ENCODE measurements at regions not wholly inside any gene's neighbourhood (a gene's known extent, or its start where the extent isn't known, plus 50 kb on each side); places are given as distances from the start of the nearest gene placed in this dataset.

GRCh38 chr16:86962259-86962658, 354.9 kb downstream of the C16orf95 start:
- intact Hi-C loops (cut with DNase I), result no loop called here
- no peak for DNase-seq (ENCODE audit: missing footprints)
- ATAC-seq, result no peak

DNA sequence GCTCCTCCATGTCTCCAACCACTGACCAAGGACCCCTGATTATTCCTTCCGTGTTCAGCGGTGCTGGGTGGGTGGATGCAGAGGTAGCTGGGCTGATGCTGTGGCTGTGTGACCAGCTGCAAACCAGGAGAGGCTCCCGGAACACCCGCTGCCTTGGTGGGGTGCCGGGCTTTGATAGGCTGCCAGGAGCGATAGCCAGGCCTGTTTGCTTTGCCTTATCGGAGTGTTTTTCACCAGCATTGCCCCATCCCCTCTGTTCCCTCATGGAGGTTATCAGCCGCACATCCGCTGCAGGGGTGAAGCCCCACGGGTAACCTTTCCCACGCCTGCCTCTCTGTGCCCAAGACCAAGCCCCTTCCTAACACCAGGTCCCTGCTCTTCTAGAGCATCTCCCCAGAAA, 354.3 kb downstream of the C16orf95 start:
- intact Hi-C loops (cut with DNase I), result no loop called here
- no peak for DNase-seq (ENCODE audit: missing footprints)
- ATAC-seq, result no peak

GRCh38 chr16:86963600-86964575, 353.3 kb downstream of the C16orf95 start:
- DNase-seq (ENCODE audit: missing footprints) (no peak), ATAC-seq (no peak)
- intact Hi-C loops (cut with DNase I), result no loop called here

- DNase-seq (ENCODE audit: missing footprints), result no peak
- ATAC-seq, result no peak
- intact Hi-C loops (cut with DNase I), result no loop called here
These were observed 352.4 kb downstream of the C16orf95 start for GRCh38 chr16:86964796-86965241.

GRCh38 chr16:86965331-86965730, 351.9 kb downstream of the C16orf95 start:
- DNase-seq (ENCODE audit: missing footprints) (no peak), ATAC-seq (no peak)
- intact Hi-C loops (cut with DNase I), result no loop called here

DNA sequence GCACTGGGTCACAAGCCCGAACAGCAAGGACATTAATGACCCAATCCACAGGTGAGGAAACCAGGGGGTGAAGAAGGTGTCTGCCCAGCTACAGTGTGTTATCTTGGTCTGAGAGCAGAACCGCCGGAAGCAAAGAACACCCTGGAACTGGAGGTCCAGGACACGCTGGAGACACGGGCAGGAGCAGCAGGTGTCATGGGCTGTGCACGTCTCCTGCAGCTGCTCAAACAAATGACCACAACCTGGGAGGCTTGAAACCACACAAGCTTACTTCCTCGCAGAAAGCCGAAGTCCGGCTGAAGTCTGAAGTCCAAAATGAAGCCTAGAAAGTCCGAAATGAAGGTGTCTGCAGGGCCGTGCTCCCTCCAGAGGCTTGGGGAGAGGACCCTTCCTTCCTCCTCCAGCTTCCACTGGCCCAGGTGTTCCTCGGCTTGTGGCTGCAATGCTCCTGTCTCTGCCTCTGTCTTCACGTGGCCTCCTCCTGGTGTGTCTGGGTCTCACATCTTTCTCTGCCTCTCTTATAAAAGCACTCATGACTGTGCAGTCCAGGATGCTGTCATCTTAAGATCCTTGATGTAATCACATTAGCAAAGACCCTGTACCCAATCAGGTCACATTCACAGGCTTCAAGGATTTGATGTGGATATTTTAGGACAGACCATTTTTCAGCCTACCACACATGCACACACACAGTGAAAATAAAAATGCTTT, 351.2 kb downstream of the C16orf95 start:
- intact Hi-C loops (cut with DNase I), result no loop called here

GRCh38 chr16:86966777-86967176, 350.4 kb downstream of the C16orf95 start:
- no peak for DNase-seq (ENCODE audit: missing footprints)
- ATAC-seq, result no peak
- intact Hi-C loops (cut with DNase I), result no loop called here

More for the DNA sequence above, 351.2 kb downstream of the C16orf95 start:
- no peak for DNase-seq (ENCODE audit: missing footprints)
- ATAC-seq, result no peak

DNA sequence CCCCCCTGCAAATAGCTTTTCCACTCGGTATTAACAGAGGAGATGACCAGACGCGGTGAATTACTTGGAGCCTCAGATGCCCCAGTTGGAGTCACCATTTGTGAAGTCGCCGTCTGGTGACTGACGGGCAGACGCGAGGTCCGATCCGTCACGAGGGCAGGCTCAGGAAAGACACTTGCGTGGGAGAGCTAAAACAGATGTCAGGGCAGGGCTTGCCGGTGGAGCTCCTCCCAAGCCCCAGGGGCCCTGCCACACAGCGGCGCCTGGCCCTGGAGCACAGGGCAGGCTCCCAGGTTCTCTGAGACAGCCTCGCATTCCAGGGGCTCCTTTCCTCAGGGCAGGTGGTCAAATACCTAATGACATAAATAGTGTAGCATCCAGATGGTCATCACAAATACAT, 348.3 kb downstream of the C16orf95 start:
- ATAC-seq, result no peak

GRCh38 chr16:86969716-86970115, 347.5 kb downstream of the C16orf95 start:
- no peak for DNase-seq (ENCODE audit: missing footprints)
- intact Hi-C loops (cut with DNase I), result no loop called here
- ATAC-seq, result no peak

More for the DNA sequence above, 348.3 kb downstream of the C16orf95 start:
- intact Hi-C loops (cut with DNase I), result no loop called here
- no peak for DNase-seq (ENCODE audit: missing footprints)

DNA sequence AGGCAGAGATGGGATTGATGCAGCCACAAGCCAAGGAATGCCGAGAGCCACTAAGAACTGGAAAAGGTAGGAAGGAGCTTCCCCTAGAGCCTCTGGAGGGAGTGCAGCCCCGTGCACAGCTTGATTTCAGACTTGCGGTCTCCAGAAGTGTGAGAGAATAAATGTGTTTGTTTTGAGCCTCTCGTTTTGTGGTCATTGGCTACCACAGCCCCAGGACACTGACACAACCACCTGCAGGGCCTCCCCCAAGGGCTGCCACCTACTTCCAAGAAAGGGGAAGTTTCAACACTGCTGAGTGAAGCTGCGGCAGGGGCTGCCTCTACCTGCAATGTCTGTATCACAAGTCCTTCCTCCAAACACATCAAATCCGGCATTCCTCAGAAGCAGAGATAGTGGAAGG, 346.9 kb downstream of the C16orf95 start:
- DNase-seq (ENCODE audit: missing footprints), result no peak
- no peak for ATAC-seq
- intact Hi-C loops (cut with DNase I), result no loop called here

DNA sequence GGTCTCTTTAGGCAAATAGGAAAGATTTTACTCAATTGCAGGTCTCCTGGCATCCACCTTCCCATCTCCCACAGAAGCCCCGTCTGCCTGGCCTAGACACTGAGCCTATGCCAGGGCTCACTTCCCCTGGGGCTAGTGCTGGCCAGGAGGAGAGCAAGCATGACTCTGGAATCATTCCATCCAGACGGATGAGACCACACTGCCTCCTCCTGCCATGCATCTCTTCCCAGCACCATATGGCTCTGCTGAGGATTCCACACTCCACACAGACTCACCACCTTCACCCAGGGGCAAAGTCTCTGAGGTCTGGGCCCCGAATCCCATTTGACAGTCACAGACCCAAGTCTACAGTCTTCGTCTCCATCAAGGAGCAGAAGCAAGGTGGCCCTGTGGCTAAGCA, 346.5 kb downstream of the C16orf95 start:
- ATAC-seq, result no peak
- intact Hi-C loops (cut with DNase I), result no loop called here

DNA sequence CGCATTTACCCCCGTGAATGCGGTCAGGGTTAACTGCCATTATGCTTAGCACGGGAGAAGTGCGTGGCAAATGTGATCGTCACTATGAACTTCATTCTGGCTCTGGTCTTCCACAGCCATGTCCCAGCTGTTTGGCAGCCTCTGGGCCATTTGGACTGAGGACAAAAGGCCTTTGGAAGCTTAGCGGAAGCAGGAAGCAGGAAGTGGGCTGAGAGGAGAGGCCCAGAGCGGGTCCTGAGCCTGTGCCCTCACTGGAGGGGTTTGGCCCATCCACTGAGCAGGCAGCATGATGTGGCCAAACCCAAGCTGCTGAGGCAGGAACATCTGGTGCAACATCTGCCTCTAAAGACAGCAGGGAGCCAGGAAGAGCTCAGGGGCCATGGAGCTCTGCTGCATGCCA, 345.9 kb downstream of the C16orf95 start:
- intact Hi-C loops (cut with DNase I), result no loop called here
- ATAC-seq, result peak; percentile 32
- DNase-seq (ENCODE audit: missing footprints), result no peak

More for the DNA sequence above, 346.5 kb downstream of the C16orf95 start:
- no peak for DNase-seq (ENCODE audit: missing footprints)

GRCh38 chr16:86974120-86974519, 343.1 kb downstream of the C16orf95 start:
- intact Hi-C loops (cut with DNase I), result no loop called here
- DNase-seq (ENCODE audit: missing footprints) (no peak), ATAC-seq (no peak)

DNA sequence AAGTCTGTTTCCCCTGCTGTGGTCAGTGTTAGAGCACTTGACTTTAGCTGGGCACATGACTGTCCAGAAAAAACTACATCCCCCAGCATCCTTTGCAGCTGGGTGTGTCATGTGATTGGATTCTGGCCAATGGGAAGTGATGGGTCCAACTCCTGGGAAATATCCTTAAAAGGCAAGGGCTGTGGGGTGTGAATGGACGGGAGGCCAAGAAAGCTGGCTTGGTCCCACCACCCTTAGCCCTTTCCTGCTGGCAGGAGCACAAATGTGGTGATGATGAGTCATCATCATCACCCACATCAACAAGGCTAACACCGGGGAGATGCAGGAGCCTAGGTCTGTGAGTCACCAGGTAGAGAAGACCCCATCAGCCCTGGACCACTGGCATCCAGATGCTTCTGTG, 341.7 kb downstream of the C16orf95 start:
- ATAC-seq (peak; percentile 20), DNase-seq (ENCODE audit: missing footprints) (no peak)
- intact Hi-C loops (cut with DNase I), result no loop called here

DNA sequence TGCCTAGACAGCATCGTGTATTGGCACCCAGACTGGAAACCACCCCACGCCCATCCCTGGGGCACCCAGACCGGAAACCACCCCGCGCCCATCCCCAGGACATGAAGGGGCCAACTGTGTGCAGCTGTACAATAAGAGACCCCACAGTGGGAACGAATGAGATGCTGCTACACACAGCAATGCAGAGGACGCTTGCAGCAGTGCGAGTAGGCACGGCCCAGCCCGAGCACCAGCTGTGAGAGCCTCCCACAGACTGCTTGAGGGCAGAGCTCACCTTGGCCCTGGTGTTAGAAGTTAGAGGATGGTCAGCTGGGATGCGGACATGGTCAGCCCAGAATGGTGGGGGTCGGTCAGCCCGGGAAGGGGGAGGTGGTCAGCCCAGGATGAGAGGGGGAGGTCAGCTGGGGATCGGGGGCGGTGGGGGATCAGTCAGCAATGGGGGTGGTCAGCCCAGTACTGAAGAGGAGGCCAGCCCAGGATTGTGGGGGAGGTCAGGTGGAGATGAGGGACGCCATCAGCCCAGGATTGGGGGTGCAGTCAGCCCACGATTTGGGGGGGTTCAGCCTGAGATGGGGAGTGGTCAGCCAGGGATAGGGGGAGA, 340.0 kb downstream of the C16orf95 start:
- intact Hi-C loops (cut with DNase I), result no loop called here
- no peak for ATAC-seq

DNA sequence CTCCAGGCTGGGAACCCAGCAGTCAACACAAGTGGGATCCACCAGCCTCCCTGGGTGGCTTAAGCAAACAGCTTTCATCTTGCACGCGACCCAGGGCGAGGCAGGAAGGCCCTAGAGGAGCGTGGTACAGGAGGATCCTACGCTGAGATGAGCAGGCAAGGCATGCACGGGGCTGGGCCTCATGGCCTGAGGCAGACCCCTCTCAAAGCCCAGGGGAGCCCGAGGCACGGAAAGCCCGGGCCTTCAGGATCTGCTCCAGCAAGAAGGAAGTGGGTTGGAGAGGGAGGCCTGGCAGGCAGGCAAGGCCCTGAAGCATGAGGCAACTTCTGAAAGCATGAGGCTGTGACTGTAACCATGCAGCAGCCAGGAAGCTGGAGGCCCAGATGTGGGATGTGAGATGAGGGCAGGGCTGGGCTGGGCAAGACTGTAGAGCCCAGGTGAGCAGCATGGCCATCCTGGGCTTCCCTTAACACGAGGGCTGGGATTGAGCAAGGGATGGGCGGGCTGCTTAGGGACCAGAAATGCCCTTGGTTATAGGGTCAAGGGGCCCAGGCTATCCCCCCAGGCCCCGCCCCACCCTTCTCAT, 338.7 kb downstream of the C16orf95 start:
- ATAC-seq (no peak), DNase-seq (ENCODE audit: missing footprints) (no peak)
- intact Hi-C loops (cut with DNase I), result no loop called here

More for the DNA sequence above, 340.0 kb downstream of the C16orf95 start:
- DNase-seq (ENCODE audit: missing footprints), result no peak

GRCh38 chr16:86979061-86979460, 338.1 kb downstream of the C16orf95 start:
- DNase-seq (ENCODE audit: missing footprints), result no peak
- ATAC-seq, result no peak
- intact Hi-C loops (cut with DNase I), result no loop called here

- DNase-seq (ENCODE audit: missing footprints), result no peak
- no peak for ATAC-seq
- intact Hi-C loops (cut with DNase I), result no loop called here
These were observed 337.1 kb downstream of the C16orf95 start for GRCh38 chr16:86979984-86980553.

DNA sequence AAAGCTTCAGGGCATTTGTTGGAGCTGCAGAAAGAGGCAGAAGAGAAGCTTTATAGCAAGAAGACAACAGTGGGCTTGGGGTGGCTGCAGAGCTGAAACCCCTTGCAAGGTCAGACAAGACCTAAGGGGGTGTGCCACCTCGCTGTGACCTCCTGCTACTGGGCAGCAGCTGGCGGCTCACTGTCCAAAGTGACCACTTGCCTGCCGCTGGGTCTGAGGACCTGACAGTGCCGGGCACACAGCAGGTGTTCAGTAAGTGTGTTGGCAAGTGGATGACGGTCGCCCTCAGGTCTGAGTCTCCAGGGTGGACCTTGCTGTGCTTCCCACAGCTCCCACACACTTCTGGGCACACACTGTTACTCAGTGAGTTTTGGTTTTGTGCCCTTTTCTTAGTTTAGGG, 336.5 kb downstream of the C16orf95 start:
- intact Hi-C loops (cut with DNase I), result no loop called here
- DNase-seq (ENCODE audit: missing footprints) (no peak), ATAC-seq (no peak)

Data from Right ventricle myocardium inferior (tissue), 1 donor.